ENCODE measurements at regions not wholly inside any gene's neighbourhood (a gene's known extent, or its start where the extent isn't known, plus 50 kb on each side); places are given as distances from the start of the nearest gene placed in this dataset.

DNA sequence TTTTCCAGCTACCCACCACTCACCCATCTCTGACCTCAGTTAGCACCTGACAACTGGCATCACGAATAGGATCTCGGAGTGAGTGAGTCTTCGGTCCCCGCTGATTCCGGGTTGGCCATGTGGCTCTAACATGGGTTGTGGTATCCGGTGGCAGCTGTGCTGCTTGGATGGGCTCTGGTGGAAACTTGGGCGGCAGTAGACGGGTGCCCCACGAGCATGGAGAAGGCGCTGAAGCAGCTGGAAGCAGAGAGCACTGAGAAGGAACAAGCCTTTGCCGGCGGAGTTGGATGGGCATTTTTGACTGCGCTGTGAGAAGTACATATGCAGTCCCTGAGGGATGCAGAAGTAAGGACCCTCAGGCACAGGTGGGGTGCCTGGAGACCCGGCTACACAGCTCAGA is 1044.0 kb upstream of the ADGRL4 start:
- ATAC-seq (no peak), DNase-seq (no peak)
- WGBS, 2 donors, result 95 to 96% methylated on average over 14 of the region's 14 CpGs
- Histone ChIP-seq H3K27ac (no peak overlapping the region), H3K4me1 (no peaks in the 10 kb centered on the region), H3K4me3 (no peak overlapping the region), H3K9me3 (peaks cover 0 to 23% (median 0%) of the 10 kb centered on the region in 11 donors), H3K36me3 (no peaks in the 10 kb centered on the region), H3K27me3 (no peaks in the 10 kb centered on the region)
- intact Hi-C loops (cut with DNase I), result no loop called here
- TF ChIP-seq, protein P1, sequence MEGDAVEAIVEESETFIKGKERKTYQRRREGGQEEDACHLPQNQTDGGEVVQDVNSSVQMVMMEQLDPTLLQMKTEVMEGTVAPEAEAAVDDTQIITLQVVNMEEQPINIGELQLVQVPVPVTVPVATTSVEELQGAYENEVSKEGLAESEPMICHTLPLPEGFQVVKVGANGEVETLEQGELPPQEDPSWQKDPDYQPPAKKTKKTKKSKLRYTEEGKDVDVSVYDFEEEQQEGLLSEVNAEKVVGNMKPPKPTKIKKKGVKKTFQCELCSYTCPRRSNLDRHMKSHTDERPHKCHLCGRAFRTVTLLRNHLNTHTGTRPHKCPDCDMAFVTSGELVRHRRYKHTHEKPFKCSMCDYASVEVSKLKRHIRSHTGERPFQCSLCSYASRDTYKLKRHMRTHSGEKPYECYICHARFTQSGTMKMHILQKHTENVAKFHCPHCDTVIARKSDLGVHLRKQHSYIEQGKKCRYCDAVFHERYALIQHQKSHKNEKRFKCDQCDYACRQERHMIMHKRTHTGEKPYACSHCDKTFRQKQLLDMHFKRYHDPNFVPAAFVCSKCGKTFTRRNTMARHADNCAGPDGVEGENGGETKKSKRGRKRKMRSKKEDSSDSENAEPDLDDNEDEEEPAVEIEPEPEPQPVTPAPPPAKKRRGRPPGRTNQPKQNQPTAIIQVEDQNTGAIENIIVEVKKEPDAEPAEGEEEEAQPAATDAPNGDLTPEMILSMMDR (IDR thresholded peaks at IDR 0.05), result no peak

DNA sequence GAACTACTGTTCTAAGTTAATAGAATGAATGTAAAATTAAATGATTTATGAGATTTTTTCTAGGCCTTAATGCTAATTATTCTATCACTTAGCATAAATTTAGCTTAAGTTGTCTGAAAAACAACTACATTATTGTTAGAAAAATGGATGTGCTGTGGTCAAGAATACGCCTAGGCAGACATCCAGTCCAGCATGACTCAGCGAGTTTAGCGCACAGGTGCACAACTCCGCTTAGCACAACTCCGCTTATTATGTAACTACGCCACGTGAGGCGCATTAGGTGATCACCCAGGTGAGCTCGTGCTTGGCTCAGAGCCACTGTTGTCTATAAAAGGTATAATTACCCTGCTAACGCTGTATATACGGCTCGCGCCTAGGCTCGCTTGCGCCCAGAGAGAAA is 1043.6 kb upstream of the ADGRL4 start:
- 96% methylated on average over 15 of the region's 15 CpGs for WGBS, 2 donors
- DNase-seq, result no peak
- intact Hi-C loops (cut with DNase I), result no loop called here
- H3K9me3 ChIP-seq, result peaks cover 0 to 28% (median 0%) of the 10 kb centered on the region in 11 donors
- H3K4me3 ChIP-seq, result no peak overlapping the region
- no peak for ATAC-seq
- no peaks in the 10 kb centered on the region for H3K4me1 ChIP-seq
- no peaks in the 10 kb centered on the region for H3K27me3 ChIP-seq
- H3K27ac ChIP-seq, result no peak overlapping the region
- TF ChIP-seq, protein P1 (IDR thresholded peaks at IDR 0.05), result no peak
- no peaks in the 10 kb centered on the region for H3K36me3 ChIP-seq

DNA sequence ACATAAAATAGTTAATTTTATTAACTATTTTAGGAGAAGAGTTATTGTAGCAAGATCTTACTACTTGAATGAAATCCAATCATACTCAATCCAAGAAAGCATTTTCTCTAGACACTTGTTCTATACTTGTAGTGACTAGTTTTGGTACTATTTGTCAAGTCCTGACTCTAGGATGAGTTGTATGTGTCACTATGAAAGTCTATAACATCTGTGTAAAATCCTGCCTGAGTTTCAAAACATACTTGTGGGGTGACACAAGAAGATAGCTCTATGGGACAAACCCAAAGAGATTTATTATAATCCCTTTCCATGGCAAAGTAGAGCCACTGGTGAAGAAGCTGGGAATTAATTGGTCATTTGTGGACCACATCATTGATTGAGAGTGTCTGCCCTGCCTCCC is 1042.2 kb upstream of the ADGRL4 start:
- DNase-seq (no peak), ATAC-seq (no peak)
- intact Hi-C loops (cut with DNase I), result no loop called here
- Histone ChIP-seq H3K9me3 (peaks cover 0 to 28% (median 0%) of the 10 kb centered on the region in 11 donors), H3K4me1 (no peaks in the 10 kb centered on the region), H3K36me3 (no peaks in the 10 kb centered on the region), H3K27ac (no peak overlapping the region), H3K4me3 (no peak overlapping the region), H3K27me3 (no peaks in the 10 kb centered on the region)
- TF ChIP-seq, protein P1 (IDR thresholded peaks at IDR 0.05), result no peak

DNA sequence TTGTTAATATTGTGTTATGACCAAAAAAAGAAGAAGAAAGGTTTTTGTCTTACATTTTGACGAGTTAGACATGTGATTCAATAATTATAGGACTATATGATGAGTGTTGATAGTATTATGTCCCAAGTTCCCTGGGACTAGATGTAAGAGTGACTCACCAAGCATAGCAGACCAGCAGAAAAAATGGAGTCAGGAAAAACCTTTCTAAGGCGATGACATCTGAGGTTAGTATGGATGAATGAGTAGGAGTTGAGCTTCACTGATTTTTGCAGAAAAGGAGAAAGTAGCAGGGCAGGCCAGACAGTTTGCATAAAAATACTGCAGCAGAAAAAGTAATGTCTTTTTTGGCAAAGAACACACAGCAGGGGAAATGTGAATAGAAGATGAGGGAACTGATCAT is 1041.3 kb upstream of the ADGRL4 start:
- ATAC-seq (no peak), DNase-seq (no peak)
- TF ChIP-seq, protein P1 (IDR thresholded peaks at IDR 0.05), result no peak
- no peak overlapping the region for H3K27ac ChIP-seq
- H3K9me3 ChIP-seq, result peaks cover 0 to 28% (median 0%) of the 10 kb centered on the region in 11 donors
- no peaks in the 10 kb centered on the region for H3K4me1 ChIP-seq
- no peak overlapping the region for H3K4me3 ChIP-seq
- intact Hi-C loops (cut with DNase I), result no loop called here
- 58 to 74% methylated on average over 2 of the region's 2 CpGs for WGBS, 2 donors
- no peaks in the 10 kb centered on the region for H3K36me3 ChIP-seq
- no peaks in the 10 kb centered on the region for H3K27me3 ChIP-seq

DNA sequence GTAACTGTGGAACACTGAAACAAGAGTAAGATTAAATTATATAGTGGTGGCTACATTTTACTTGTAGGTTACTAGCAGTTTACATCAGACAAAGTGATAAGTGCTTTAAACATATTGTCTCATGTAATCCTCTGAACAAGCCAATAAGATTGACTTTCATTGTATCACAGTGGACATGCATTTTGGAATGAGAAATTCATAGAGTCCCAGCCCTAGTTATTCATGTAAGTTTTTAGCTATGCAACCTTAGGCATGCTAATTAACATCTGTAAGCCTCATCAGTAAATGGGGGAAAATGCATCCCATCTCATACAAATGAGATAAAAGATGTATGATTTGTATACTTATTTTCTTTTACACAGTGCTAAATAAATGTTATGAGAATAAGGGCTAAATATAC is 1038.1 kb upstream of the ADGRL4 start:
- intact Hi-C loops (cut with DNase I), result no loop called here
- H3K4me3 ChIP-seq, result no peak overlapping the region
- no peak overlapping the region for H3K27ac ChIP-seq
- DNase-seq, result no peak
- H3K4me1 ChIP-seq, result no peaks in the 10 kb centered on the region
- TF ChIP-seq, protein P1 (IDR thresholded peaks at IDR 0.05), result no peak
- ATAC-seq, result no peak
- H3K27me3 ChIP-seq, result no peaks in the 10 kb centered on the region
- H3K9me3 ChIP-seq, result peaks cover 0 to 9% (median 0%) of the 10 kb centered on the region in 11 donors
- H3K36me3 ChIP-seq, result no peaks in the 10 kb centered on the region
